ENCODE measurements at regions not wholly inside any gene's neighbourhood (a gene's known extent, or its start where the extent isn't known, plus 50 kb on each side); places are given as distances from the start of the nearest gene placed in this dataset.

DNA sequence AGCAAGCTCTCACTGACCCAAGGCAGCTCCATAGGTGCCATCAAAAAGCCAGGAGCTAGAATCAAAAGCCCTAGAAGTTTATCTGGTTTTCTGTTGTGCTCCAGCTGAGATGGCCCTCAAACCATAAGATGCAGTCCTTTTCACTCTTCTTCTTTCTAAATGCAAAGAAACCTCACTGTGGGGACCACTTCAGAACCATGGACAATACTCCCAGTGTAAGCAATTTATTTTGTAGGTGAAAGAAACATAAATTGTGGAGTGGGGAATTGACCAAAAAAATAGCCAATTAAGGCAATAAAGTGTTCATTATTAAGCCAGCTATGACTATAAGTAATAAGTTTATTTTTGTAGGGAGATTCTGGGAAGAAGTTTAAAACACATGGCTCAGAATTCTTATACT is 1399.9 kb downstream of the PLA2G4A start:
- TF ChIP-seq, protein P1, sequence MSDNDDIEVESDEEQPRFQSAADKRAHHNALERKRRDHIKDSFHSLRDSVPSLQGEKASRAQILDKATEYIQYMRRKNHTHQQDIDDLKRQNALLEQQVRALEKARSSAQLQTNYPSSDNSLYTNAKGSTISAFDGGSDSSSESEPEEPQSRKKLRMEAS (IDR thresholded peaks at IDR 0.05): no peak
- TF ChIP-seq, protein P2, sequence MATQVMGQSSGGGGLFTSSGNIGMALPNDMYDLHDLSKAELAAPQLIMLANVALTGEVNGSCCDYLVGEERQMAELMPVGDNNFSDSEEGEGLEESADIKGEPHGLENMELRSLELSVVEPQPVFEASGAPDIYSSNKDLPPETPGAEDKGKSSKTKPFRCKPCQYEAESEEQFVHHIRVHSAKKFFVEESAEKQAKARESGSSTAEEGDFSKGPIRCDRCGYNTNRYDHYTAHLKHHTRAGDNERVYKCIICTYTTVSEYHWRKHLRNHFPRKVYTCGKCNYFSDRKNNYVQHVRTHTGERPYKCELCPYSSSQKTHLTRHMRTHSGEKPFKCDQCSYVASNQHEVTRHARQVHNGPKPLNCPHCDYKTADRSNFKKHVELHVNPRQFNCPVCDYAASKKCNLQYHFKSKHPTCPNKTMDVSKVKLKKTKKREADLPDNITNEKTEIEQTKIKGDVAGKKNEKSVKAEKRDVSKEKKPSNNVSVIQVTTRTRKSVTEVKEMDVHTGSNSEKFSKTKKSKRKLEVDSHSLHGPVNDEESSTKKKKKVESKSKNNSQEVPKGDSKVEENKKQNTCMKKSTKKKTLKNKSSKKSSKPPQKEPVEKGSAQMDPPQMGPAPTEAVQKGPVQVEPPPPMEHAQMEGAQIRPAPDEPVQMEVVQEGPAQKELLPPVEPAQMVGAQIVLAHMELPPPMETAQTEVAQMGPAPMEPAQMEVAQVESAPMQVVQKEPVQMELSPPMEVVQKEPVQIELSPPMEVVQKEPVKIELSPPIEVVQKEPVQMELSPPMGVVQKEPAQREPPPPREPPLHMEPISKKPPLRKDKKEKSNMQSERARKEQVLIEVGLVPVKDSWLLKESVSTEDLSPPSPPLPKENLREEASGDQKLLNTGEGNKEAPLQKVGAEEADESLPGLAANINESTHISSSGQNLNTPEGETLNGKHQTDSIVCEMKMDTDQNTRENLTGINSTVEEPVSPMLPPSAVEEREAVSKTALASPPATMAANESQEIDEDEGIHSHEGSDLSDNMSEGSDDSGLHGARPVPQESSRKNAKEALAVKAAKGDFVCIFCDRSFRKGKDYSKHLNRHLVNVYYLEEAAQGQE (IDR thresholded peaks at IDR 0.05; ENCODE audit: low read depth): peak; percentile 78

DNA sequence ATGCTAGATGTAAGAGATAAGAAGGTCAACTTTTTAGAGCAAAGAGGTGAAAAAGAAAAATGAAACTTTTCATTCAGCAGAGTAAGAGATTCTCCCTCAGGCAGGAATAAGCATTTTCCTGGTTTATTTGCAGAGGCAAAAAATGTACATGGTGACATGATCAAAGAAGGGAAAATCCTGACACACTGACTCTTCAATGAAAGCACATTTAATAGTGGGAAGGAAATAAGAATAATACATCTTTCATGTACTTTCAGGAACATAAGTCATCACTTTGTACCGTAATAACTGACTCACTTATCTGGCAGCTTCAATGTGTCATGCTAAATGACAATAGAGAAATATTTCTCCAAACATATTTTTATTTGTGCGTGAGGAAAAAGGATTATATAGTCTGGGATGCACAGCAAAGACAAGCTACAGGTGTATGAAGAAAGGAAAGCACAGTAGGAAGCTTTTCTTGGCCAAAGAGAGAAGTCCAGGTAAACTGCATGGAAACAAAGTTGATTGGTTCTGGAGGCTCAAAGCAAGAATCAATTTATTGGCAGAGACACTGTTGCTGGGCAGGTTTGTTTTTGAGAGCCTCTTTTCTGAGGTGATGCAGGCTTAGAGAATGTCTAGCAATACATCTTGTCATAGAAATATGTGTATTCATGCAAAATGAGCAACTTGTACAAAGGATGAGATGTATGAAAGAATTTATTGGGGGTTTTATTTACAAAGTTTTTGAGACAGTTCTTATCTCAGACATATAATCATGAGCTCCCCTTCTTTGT is 1409.0 kb downstream of the PLA2G4A start:
- TF ChIP-seq TAF1 (IDR thresholded peaks at IDR 0.05; ENCODE audit: low read depth): no peak
- TF ChIP-seq TCF12 (IDR thresholded peaks at IDR 0.05; ENCODE audit: low read depth): no peak

DNA sequence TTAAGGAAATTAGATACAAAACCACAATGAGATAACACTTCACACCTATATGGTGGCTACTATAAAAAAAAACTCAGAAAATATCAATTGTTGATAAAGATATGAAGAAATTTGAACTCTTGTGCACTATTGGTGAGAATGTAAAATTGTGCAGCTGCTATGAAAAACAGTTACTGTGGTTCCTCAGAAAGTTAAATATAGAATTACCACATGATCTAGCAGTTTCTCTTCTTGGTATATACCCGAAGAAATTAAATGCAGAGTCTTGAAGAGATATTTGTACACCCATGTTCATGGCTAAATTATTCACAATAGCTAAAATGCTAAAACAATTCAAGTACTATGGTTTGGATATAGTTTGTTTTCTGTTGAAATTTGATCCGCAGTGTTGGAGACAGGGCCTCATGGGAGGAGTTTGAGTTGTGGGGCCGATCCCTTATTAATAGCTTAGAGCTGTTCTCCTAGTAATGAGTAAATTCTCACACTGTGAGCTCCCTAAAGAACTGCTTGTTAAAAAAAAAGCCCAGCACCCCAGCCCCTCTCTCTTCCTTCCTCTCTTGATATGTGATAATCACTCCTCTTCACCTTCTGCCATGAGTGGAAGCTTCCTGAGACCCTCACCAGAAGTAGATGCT is 1412.1 kb downstream of the PLA2G4A start:
- no peak for TF ChIP-seq EP300 (IDR thresholded peaks at IDR 0.05; ENCODE audit: borderline replicate concordance)
- no peak for TF ChIP-seq TEAD4 (IDR thresholded peaks at IDR 0.05)
- TF ChIP-seq CREB1 (IDR thresholded peaks at IDR 0.05; ENCODE audit: low read depth): no peak

DNA sequence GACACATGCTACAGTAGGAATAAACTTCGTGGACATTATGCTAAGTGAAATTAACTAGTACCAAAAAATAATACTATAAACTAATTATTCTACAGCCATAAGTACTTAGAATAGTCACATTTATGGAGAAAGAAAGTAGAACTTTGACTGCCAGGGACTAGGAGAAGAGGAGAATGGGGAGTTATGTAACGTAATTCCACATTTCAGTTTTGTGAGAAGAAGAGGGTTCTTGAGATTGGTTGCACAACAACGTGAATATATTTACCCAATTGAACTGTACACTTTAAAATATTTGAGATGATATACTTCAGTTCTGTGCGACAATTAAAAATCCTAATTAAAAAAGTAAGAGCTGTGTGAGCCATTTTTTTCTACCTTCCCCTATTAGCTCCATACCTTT is 1412.9 kb downstream of the PLA2G4A start:
- TF ChIP-seq RAD21 (IDR thresholded peaks at IDR 0.05; ENCODE audit: low read depth): no peak
- TF ChIP-seq FOXM1 (IDR thresholded peaks at IDR 0.05; ENCODE audit: borderline replicate concordance, low read depth): no peak
- no peak for TF ChIP-seq YY1 (IDR thresholded peaks at IDR 0.05; ENCODE audit: low read depth)
- no peak for TF ChIP-seq NFIC (IDR thresholded peaks at IDR 0.05)
- TF ChIP-seq, protein P1 (IDR thresholded peaks at IDR 0.05): no peak
- TF ChIP-seq EP300 (IDR thresholded peaks at IDR 0.05; ENCODE audit: borderline replicate concordance): no peak
- TF ChIP-seq TCF12 (IDR thresholded peaks at IDR 0.05; ENCODE audit: low read depth): no peak
- no peak for TF ChIP-seq CREB1 (IDR thresholded peaks at IDR 0.05; ENCODE audit: low read depth)
- TF ChIP-seq EGR1 (IDR thresholded peaks at IDR 0.05): no peak
- TF ChIP-seq, protein P3, sequence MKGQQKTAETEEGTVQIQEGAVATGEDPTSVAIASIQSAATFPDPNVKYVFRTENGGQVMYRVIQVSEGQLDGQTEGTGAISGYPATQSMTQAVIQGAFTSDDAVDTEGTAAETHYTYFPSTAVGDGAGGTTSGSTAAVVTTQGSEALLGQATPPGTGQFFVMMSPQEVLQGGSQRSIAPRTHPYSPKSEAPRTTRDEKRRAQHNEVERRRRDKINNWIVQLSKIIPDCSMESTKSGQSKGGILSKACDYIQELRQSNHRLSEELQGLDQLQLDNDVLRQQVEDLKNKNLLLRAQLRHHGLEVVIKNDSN (IDR thresholded peaks at IDR 0.05): no peak
- no peak for TF ChIP-seq TEAD4 (IDR thresholded peaks at IDR 0.05)
- TF ChIP-seq, protein P2 (IDR thresholded peaks at IDR 0.05; ENCODE audit: low read depth): no peak
- no peak for TF ChIP-seq TAF1 (IDR thresholded peaks at IDR 0.05; ENCODE audit: low read depth)
- no peak for TF ChIP-seq ZBTB7A (IDR thresholded peaks at IDR 0.05; ENCODE audit: low read depth)
- no peak for TF ChIP-seq CEBPB (IDR thresholded peaks at IDR 0.05)

DNA sequence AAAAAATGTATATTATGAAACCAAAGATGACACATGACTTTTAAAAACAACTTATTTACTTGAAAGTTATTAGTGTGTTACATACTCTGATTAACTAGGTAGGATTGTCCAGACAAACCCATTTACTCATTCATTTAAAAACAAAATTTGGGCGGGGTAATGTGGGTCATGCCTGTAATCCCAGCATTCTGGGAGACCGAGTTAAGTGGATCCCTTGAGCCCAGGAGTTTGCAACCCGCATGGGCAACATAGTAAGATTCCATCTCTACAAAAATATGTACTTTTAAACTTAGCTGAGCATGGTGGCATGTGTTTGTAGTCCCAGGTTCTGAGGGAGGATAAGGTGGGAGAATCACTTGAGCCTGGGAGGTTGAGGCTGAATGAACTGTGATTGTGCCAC is 1414.7 kb downstream of the PLA2G4A start:
- TF ChIP-seq NFIC (IDR thresholded peaks at IDR 0.05) (no peak), FOXM1 (IDR thresholded peaks at IDR 0.05; ENCODE audit: borderline replicate concordance, low read depth) (no peak), EP300 (IDR thresholded peaks at IDR 0.05; ENCODE audit: borderline replicate concordance) (no peak), ZBTB7A (IDR thresholded peaks at IDR 0.05; ENCODE audit: low read depth) (no peak), EGR1 (IDR thresholded peaks at IDR 0.05) (no peak), TCF12 (IDR thresholded peaks at IDR 0.05; ENCODE audit: low read depth) (no peak), CEBPB (IDR thresholded peaks at IDR 0.05) (no peak), TEAD4 (IDR thresholded peaks at IDR 0.05) (no peak), YY1 (IDR thresholded peaks at IDR 0.05; ENCODE audit: low read depth) (no peak), RAD21 (IDR thresholded peaks at IDR 0.05; ENCODE audit: low read depth) (no peak), CREB1 (IDR thresholded peaks at IDR 0.05; ENCODE audit: low read depth) (no peak), TAF1 (IDR thresholded peaks at IDR 0.05; ENCODE audit: low read depth) (no peak)
- TF ChIP-seq, protein P2 (IDR thresholded peaks at IDR 0.05; ENCODE audit: low read depth): no peak
- TF ChIP-seq, protein P1 (IDR thresholded peaks at IDR 0.05): no peak
- TF ChIP-seq, protein P3 (IDR thresholded peaks at IDR 0.05): no peak
